GM12872 (cell line): ENCODE measurements at regions not wholly inside any gene's neighbourhood (a gene's known extent, or its start where the extent isn't known, plus 50 kb on each side); places are given as distances from the start of the nearest gene placed in this dataset.

Source experiments
- TF ChIP-seq, protein P1 (sequence below): IDR thresholded peaks from 3 replicates; pipeline ENCODE4 v1.5.1; 2011; ENCODE audit warnings: low read depth, mild to moderate bottlenecking, low read length, moderate library complexity; ENCODE audit not compliant: insufficient read depth

DNA sequence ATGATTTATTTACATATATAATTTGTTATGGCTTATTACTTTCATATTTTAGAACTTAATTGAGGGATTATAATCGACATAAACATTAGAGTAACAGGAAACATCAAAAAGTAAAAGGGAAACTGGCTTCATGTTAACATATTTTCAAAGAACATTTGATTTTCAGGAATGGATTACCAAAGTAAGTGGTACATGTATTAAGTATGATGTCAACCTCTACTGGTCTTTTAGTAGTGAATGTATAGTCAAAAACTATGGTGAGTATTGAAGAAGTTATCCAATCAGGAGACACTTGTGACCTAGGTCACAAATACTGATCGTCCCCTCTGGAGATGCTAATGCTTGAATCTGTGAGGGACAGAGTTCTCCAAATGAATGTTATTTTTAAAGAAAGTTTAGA is 768.9 kb upstream of the ADGRL4 start:
- TF ChIP-seq, protein P1, sequence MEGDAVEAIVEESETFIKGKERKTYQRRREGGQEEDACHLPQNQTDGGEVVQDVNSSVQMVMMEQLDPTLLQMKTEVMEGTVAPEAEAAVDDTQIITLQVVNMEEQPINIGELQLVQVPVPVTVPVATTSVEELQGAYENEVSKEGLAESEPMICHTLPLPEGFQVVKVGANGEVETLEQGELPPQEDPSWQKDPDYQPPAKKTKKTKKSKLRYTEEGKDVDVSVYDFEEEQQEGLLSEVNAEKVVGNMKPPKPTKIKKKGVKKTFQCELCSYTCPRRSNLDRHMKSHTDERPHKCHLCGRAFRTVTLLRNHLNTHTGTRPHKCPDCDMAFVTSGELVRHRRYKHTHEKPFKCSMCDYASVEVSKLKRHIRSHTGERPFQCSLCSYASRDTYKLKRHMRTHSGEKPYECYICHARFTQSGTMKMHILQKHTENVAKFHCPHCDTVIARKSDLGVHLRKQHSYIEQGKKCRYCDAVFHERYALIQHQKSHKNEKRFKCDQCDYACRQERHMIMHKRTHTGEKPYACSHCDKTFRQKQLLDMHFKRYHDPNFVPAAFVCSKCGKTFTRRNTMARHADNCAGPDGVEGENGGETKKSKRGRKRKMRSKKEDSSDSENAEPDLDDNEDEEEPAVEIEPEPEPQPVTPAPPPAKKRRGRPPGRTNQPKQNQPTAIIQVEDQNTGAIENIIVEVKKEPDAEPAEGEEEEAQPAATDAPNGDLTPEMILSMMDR, result no peak

DNA sequence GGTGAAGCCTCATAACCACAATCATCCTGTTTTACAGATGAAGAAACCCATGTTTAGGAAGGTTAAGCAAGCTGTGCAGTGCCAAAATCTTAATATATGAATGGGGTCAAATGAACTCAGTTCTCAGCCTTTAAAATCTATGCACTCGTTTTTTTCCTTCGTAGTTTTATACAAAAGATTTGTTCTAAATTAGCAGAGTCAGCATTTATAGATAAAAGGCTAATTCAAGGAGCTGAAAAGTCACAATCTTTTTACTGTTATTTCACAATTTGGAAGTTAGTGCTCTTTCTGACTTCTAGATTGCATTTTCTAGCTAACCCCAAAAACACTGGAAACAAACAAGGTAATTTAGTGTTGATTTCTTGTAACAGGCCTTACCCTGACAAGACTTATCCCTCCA is 766.9 kb upstream of the ADGRL4 start:
- TF ChIP-seq, protein P1, result no peak

DNA sequence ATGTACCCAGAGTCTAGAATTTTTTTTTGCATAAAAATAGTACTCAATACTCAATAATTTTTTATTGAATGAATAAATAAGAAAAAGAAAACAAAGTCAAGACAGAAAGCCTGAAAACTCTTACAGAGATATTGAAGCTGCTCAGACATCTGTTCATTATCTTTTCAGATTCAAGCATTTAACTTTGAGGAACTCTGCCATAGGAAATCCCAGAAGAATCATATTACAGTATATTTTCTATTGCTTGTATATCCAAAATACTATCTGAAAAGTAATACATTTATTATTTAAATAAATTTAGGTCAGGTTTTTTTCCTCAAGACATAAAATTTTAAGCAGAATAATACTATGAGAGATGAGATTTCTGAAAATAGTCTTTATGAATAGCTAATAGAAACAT is 755.9 kb upstream of the ADGRL4 start:
- TF ChIP-seq, protein P1, result no peak

DNA sequence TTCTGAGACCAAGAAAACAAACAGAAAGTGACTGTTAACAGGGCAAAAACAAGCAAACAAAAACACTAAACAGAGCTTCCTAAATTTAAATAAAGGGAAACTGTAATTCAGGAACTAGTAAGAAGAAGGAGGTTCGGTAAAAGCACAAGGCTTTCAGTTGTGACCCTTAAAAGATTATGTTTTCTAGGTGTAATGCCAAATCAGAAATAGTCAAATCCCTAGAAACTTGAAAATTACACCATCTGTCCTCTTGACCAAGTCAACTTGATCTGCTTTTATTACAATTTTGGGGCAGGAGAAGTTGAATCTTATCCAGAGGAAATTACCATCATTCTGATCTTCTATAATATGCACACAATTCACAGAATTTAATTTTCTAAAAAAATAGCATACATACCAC is 754.0 kb upstream of the ADGRL4 start:
- TF ChIP-seq, protein P1, result no peak

DNA sequence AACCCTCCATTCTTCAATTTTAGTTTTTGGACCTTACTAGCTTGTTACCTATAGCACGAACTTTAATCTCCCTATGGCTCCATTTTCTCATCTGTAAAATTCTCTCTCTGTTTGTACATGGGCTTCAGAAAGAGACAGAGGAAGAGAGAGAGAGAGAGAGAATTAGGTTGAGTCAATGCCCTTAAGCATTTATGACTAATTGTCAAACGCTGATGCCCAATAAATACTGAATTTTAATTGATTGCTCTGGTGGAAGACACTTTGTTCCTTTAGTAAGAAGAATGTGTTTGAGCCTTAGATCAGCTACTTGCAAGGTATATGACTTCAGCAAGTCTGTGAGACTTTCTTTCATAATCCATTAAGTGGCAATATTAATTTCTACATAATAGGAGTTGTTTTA is 743.1 kb upstream of the ADGRL4 start:
- TF ChIP-seq, protein P1, result no peak

DNA sequence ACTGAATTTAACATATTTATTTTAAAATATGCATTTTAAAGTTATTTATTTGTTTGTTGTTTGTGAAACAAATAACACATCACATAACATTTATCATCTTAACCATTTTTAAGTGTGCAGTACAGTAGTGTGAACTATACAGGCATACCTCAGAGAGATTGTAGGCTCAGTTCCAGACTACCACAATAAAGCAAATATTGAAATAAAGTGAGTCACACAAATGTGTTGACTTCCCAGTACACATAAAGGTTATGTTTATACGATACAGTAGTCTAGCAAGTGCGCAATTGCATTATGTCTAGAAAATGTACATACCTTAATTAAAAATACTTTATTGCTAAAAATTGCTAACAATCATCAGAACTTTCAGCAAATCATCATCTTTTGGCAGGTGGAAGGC is 739.4 kb upstream of the ADGRL4 start:
- TF ChIP-seq, protein P1, result no peak

DNA sequence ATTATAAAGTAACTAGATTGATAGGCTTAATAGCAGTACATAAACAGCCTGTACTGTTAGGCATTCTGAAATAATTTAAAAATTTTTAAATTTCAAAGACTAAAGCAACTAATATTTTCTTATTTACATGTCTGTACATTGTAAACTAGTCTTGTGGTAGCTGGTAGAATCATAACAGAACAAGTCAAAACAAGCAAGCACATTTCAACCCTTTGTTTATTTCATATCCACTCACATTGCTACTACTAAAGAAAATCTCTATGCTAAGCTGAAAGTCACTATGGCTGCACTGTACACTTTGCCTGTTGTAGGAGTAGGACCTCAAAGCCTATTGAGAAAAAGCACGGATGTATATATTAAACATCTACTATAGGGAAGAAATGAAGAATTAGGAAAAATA is 738.2 kb upstream of the ADGRL4 start:
- TF ChIP-seq, protein P1, result no peak

DNA sequence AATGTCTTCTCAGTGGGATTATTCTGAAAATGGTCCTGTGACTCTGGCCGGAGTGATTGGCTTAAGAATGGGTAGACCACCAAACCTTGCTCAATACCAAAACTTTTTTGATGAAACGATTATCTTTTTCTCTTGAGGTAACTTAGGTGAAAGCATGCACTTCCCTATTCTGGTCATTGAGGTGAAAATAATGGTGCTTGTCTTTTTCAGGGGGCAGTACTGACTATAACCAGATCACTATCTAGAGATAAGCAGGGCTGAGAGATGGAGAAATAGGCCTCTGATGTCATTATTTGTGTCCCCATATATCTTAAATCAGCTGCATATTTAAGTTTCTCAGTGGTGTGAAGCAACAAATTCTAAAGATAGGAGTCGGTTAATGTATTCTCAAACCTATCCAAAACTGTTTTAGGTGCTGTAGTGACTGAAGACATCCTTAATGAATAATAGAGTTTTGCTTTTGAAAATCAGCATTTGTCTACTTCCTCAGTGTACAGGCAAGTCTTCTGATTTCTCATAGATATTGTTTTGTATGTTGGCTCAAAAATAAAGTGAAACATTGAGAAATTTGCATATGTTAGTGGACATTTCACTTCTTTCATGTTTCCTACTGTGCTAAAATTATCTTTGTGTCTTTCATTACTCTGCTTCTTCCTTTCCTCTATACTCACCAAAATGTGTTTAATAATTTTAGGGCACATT is 735.3 kb upstream of the ADGRL4 start:
- TF ChIP-seq, protein P1, result no peak
